Smooth muscle cell (in vitro differentiated cells): ENCODE measurements at regions not wholly inside any gene's neighbourhood (a gene's known extent, or its start where the extent isn't known, plus 50 kb on each side); places are given as distances from the start of the nearest gene placed in this dataset.

Experiments used
- DNase-seq: peaks from one replicate; lab custom pipeline; 2025; ENCODE audit not compliant: unreplicated experiment; lab: John Stamatoyannopoulos, UW
- H2AFZ ChIP-seq: fragments of 200-600 bp; sonication (generic); 2 replicates; pipeline ENCODE4 v1.6.0; 2016; ENCODE audit warnings: antibody characterized with exemption, low read depth, mild to moderate bottlenecking
- H3F3A ChIP-seq: fragments of 200-600 bp; sonication (generic); 2 replicates; pipeline ENCODE4 v1.6.0; 2017; ENCODE audit warnings: antibody characterized with exemption, low read depth
- H3K27ac ChIP-seq: fragments of 200-600 bp; sonication (generic); 2 replicates; pipeline ENCODE4 v1.5.1; 2016; ENCODE audit warnings: low read depth, mild to moderate bottlenecking
- H3K27me3 ChIP-seq: fragments of 200-600 bp; sonication (generic); 2 replicates; pipeline ENCODE4 v1.6.1; 2016; ENCODE audit warnings: low read depth, mild to moderate bottlenecking
- H3K36me3 ChIP-seq: fragments of 200-600 bp; sonication (generic); 2 replicates; pipeline ENCODE4 v1.5.1; 2016; ENCODE audit warnings: low read depth
- H3K4me1 ChIP-seq: fragments of 200-600 bp; sonication (generic); 2 replicates; pipeline ENCODE4 v1.5.1; 2016; ENCODE audit warnings: low read depth
- H3K4me2 ChIP-seq: fragments of 200-600 bp; sonication (generic); 2 replicates; pipeline ENCODE4 v1.6.0; 2016; ENCODE audit warnings: mild to moderate bottlenecking
- H3K4me3 ChIP-seq: fragments of 200-600 bp; sonication (generic); 2 replicates; pipeline ENCODE4 v1.5.1; 2016; ENCODE audit warnings: mild to moderate bottlenecking
- H3K79me2 ChIP-seq: fragments of 200-600 bp; sonication (generic); 2 replicates; pipeline ENCODE4 v1.6.0; 2016; ENCODE audit warnings: low read depth, mild to moderate bottlenecking
- H3K9ac ChIP-seq: fragments of 200-600 bp; sonication (generic); 2 replicates; pipeline ENCODE4 v1.6.0; 2016; ENCODE audit warnings: low read depth
- H3K9me3 ChIP-seq: fragments of 200-600 bp; sonication (generic); replicated peaks from 2 replicates; pipeline ENCODE4 v1.5.1; 2016; ENCODE audit warnings: low read depth
- H4K20me1 ChIP-seq: fragments of 200-600 bp; sonication (generic); 2 replicates; pipeline ENCODE4 v1.6.0; 2016; ENCODE audit warnings: low read depth
- CTCF ChIP-seq: fragments of 200-600 bp; sonication (generic); IDR thresholded peaks from 2 replicates; pipeline ENCODE4 v1.5.1; 2017; ENCODE audit warnings: borderline replicate concordance, mild to moderate bottlenecking, antibody characterized with exemption; ENCODE audit not compliant: insufficient read depth, poor library complexity, severe bottlenecking
- WGBS: methylation state at CpG from one replicate; pipeline ENCODE4 v1.1.7; 2016; ENCODE audit warnings: low lambda C conversion rate; 5-methylcytosine and 5-hydroxymethylcytosine counted together

- H3K27ac ChIP-seq = no peak overlapping the region
- H3K9me3 ChIP-seq = no peaks in the 10 kb centered on the region
- no peak overlapping the region for H3K4me3 ChIP-seq
- DNase-seq = no peak
- no peaks in the 10 kb centered on the region for H4K20me1 ChIP-seq
- H3K9ac ChIP-seq = no peak overlapping the region
- no peaks in the 10 kb centered on the region for H3F3A ChIP-seq
- no peak overlapping the region for H3K4me2 ChIP-seq
- no peaks in the 10 kb centered on the region for H3K79me2 ChIP-seq
- no peaks in the 10 kb centered on the region for H3K36me3 ChIP-seq
- H3K4me1 ChIP-seq = no peaks in the 10 kb centered on the region
- no peak overlapping the region for H2AFZ ChIP-seq
- H3K27me3 ChIP-seq = no peaks in the 10 kb centered on the region
- TF ChIP-seq CTCF = no peak
- 73% methylated on average over 3 of the region's 3 CpGs for WGBS
Observed at GRCh38 chrX:4825550-4825949, 1112.1 kb upstream of the PRKX start.

DNA sequence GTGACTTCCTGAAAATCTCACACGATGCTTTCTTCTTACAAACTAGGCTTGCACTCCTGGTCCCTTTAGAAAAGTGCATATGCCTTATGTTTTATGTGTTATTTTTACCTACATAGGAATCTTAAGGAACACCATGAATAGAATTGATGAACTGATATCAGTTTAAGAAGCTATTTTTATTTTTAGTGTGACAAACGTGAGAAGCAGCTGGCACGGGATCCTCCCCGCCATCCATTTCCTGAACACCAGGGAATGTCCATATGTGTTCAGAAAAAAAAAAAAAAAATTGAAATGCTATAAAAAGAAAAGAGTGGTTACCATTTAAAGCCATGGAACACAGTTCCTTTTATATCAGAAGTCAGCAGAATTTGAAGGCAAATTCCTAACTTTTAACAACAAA is 1096.1 kb upstream of the PRKX start:
- no peak overlapping the region for H2AFZ ChIP-seq
- H3K9ac ChIP-seq = no peak overlapping the region
- H3K79me2 ChIP-seq = no peaks in the 10 kb centered on the region
- no peak for DNase-seq
- no peak overlapping the region for H3K4me3 ChIP-seq
- no peaks in the 10 kb centered on the region for H3F3A ChIP-seq
- H3K9me3 ChIP-seq = no peaks in the 10 kb centered on the region
- no peaks in the 10 kb centered on the region for H3K27me3 ChIP-seq
- no peak for TF ChIP-seq CTCF
- H3K4me1 ChIP-seq = no peaks in the 10 kb centered on the region
- H3K27ac ChIP-seq = no peak overlapping the region
- H3K4me2 ChIP-seq = no peak overlapping the region
- WGBS = 78% methylated on average over 4 of the region's 4 CpGs
- H4K20me1 ChIP-seq = no peaks in the 10 kb centered on the region
- no peaks in the 10 kb centered on the region for H3K36me3 ChIP-seq

GRCh38 chrX:4805502-4805901 is 1092.1 kb upstream of the PRKX start:
- no peaks in the 10 kb centered on the region for H3K9me3 ChIP-seq
- no peak for TF ChIP-seq CTCF
- no peak for DNase-seq
- H4K20me1 ChIP-seq = no peaks in the 10 kb centered on the region
- H3K4me1 ChIP-seq = no peaks in the 10 kb centered on the region
- H3F3A ChIP-seq = no peaks in the 10 kb centered on the region
- H3K4me3 ChIP-seq = no peak overlapping the region
- H3K9ac ChIP-seq = no peak overlapping the region
- H3K36me3 ChIP-seq = no peaks in the 10 kb centered on the region
- WGBS = 82% methylated on average over 4 of the region's 4 CpGs
- H2AFZ ChIP-seq = no peak overlapping the region
- H3K4me2 ChIP-seq = no peak overlapping the region
- no peak overlapping the region for H3K27ac ChIP-seq
- no peaks in the 10 kb centered on the region for H3K79me2 ChIP-seq
- no peaks in the 10 kb centered on the region for H3K27me3 ChIP-seq

DNA sequence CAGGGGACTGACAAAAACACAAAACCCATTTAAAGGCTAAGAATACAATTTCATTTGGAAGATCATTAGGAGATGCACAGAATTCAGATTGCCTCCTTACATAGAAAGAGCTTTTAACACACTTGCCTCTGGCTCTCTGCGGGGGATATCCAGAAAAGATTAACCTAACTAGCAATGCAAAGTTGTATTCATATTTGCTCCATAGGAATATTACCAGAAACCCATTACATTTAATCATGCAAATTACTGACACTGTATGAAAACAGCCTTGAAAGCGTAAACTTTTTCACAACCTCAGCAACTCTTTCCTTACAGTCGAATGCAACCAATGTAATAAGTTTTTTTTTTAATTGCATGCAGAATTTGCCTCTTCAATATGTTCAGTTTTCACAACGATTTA is 1087.3 kb upstream of the PRKX start:
- Histone ChIP-seq H3F3A (no peaks in the 10 kb centered on the region), H3K36me3 (no peaks in the 10 kb centered on the region), H2AFZ (no peak overlapping the region), H3K27me3 (no peaks in the 10 kb centered on the region), H3K4me1 (no peaks in the 10 kb centered on the region), H3K4me3 (no peak overlapping the region), H3K4me2 (no peak overlapping the region), H4K20me1 (no peaks in the 10 kb centered on the region), H3K9ac (no peak overlapping the region), H3K79me2 (no peaks in the 10 kb centered on the region), H3K9me3 (no peaks in the 10 kb centered on the region), H3K27ac (no peak overlapping the region)
- TF ChIP-seq CTCF = no peak
- DNase-seq = no peak
- 88% methylated on average over 4 of the region's 4 CpGs for WGBS
